ENCODE measurements at regions not wholly inside any gene's neighbourhood (a gene's known extent, or its start where the extent isn't known, plus 50 kb on each side); places are given as distances from the start of the nearest gene placed in this dataset.

GRCh38 chr13:108154421-108154858 is 60.9 kb downstream of the LIG4 start:
- Histone ChIP-seq H4K5ac (ENCODE audit: insufficient read length, low read depth, low read length) (no peak overlapping the region), H3K9me3 (ENCODE audit: control insufficient read depth, low read depth, low read length) (peaks cover 6% of the 10 kb centered on the region), H3K14ac (ENCODE audit: insufficient read depth, low read length) (no peak overlapping the region), H2BK20ac (ENCODE audit: low read depth, low read length, poor library complexity, severe bottlenecking) (no peak overlapping the region), H2BK15ac (ENCODE audit: low read depth, low read length) (no peak overlapping the region), H2AFZ (ENCODE audit: low read length) (no peak overlapping the region), H4K8ac (replicated peaks; ENCODE audit: insufficient read length, low read depth, low read length) (no peak overlapping the region), H3K27ac (ENCODE audit: insufficient read length, low read depth, low read length) (no peak overlapping the region), H3K23ac (ENCODE audit: insufficient read length, low read depth, low read length) (no peak overlapping the region), H2BK12ac (ENCODE audit: insufficient read length, low read depth, low read length) (no peak overlapping the region), H3K4ac (ENCODE audit: low read depth, low read length) (no peak overlapping the region), H3K79me1 (ENCODE audit: insufficient read depth, low read depth, low read length, poor library complexity, severe bottlenecking) (no peaks in the 10 kb centered on the region), H3K27me3 (ENCODE audit: insufficient read depth, low read length) (no peaks in the 10 kb centered on the region; the same call in 1 of the 2 replicates), H2BK120ac (ENCODE audit: low read depth, low read length, poor library complexity, severe bottlenecking) (no peak overlapping the region), H2BK5ac (ENCODE audit: insufficient read length, low read length) (no peak overlapping the region), H3K56ac (ENCODE audit: insufficient read length, low read depth, low read length) (no peak overlapping the region), H3K18ac (ENCODE audit: insufficient read length, low read depth, low read length) (no peak overlapping the region), H3K4me2 (ENCODE audit: insufficient read depth, insufficient read length, low read length) (no peak overlapping the region), H3K9ac (ENCODE audit: extremely low read depth, insufficient read length, low read length) (no peak overlapping the region), H4K91ac (ENCODE audit: insufficient read length, low read depth, low read length) (no peak overlapping the region), H3K4me1 (ENCODE audit: insufficient read depth, low read length) (no peaks in the 10 kb centered on the region), H3K79me2 (ENCODE audit: insufficient read depth, low read length) (no peaks in the 10 kb centered on the region), H2AK5ac (ENCODE audit: insufficient read length, low read length) (no peak overlapping the region), H4K20me1 (ENCODE audit: control insufficient read depth, insufficient read depth, insufficient read length) (no peaks in the 10 kb centered on the region), H3T11ph (ENCODE audit: low read length) (no peak overlapping the region), H3K23me2 (ENCODE audit: insufficient read length, low read depth, low read length, poor library complexity, severe bottlenecking) (no peaks in the 10 kb centered on the region)
- TF ChIP-seq, protein P1, sequence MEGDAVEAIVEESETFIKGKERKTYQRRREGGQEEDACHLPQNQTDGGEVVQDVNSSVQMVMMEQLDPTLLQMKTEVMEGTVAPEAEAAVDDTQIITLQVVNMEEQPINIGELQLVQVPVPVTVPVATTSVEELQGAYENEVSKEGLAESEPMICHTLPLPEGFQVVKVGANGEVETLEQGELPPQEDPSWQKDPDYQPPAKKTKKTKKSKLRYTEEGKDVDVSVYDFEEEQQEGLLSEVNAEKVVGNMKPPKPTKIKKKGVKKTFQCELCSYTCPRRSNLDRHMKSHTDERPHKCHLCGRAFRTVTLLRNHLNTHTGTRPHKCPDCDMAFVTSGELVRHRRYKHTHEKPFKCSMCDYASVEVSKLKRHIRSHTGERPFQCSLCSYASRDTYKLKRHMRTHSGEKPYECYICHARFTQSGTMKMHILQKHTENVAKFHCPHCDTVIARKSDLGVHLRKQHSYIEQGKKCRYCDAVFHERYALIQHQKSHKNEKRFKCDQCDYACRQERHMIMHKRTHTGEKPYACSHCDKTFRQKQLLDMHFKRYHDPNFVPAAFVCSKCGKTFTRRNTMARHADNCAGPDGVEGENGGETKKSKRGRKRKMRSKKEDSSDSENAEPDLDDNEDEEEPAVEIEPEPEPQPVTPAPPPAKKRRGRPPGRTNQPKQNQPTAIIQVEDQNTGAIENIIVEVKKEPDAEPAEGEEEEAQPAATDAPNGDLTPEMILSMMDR (conservative IDR thresholded peaks at IDR 0.05), result no peak
- peaks cover 0 to 20% of the 10 kb centered on the region in 2 experiments; a peak in 3 of 5 replicates for H3K9me3 Mint-ChIP-seq
- H3K27ac Mint-ChIP-seq, result no peak overlapping the region
- H3K36me3 Mint-ChIP-seq (ENCODE audit: insufficient read depth in 1 of 3, low read depth in 3 of 3), result peaks cover 0 to 2% (median 0%) of the 10 kb centered on the region in 3 experiments; a peak in 2 of 7 replicates
- H3K4me3 Mint-ChIP-seq, result no peak overlapping the region
- H3K27me3 Mint-ChIP-seq (ENCODE audit: low read depth), result no peaks in the 10 kb centered on the region; the same call in 1 of the 2 replicates
- WGBS (ENCODE audit: extremely low coverage, insufficient read length, low lambda C conversion rate), result no CpG with 5 or more reads among the region's 1 CpG
- DNase-seq, result no peak
- H3K4me1 Mint-ChIP-seq, result peaks cover 9 to 12% of the 10 kb centered on the region in 2 experiments

Data from H9 (cell line).